ENCODE measurements at regions not wholly inside any gene's neighbourhood (a gene's known extent, or its start where the extent isn't known, plus 50 kb on each side); places are given as distances from the start of the nearest gene placed in this dataset.

- ChIA-PET POLR2A (no interaction called here), CTCF (no interaction called here)
- Mint-ChIP-seq H3K27ac (no peak overlapping the region), H3K36me3 (no peaks in the 10 kb centered on the region), H3K27me3 (ENCODE audit: low read depth) (no peaks in the 10 kb centered on the region), H3K4me1 (peaks cover 37% of the 10 kb centered on the region), H3K4me3 (no peak overlapping the region), H3K9me3 (no peaks in the 10 kb centered on the region)
- no peak for DNase-seq (ENCODE audit: low spot score)
- ATAC-seq = no peak
- TF ChIP-seq, protein P1, sequence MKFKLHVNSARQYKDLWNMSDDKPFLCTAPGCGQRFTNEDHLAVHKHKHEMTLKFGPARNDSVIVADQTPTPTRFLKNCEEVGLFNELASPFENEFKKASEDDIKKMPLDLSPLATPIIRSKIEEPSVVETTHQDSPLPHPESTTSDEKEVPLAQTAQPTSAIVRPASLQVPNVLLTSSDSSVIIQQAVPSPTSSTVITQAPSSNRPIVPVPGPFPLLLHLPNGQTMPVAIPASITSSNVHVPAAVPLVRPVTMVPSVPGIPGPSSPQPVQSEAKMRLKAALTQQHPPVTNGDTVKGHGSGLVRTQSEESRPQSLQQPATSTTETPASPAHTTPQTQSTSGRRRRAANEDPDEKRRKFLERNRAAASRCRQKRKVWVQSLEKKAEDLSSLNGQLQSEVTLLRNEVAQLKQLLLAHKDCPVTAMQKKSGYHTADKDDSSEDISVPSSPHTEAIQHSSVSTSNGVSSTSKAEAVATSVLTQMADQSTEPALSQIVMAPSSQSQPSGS (CRISPR knock-in tag; IDR thresholded peaks at IDR 0.05; ENCODE audit: borderline replicate concordance, low read depth) = no peak
- TF ChIP-seq SOX15 (CRISPR knock-in tag; IDR thresholded peaks at IDR 0.05) = no peak
- TF ChIP-seq ZNF263 (CRISPR knock-in tag; IDR thresholded peaks at IDR 0.05; ENCODE audit: low read depth) = no peak
- no peak for TF ChIP-seq USF2 (CRISPR knock-in tag; IDR thresholded peaks at IDR 0.05)
- no peak for TF ChIP-seq MAX (CRISPR knock-in tag; IDR thresholded peaks at IDR 0.05)
- TF ChIP-seq, protein P2, sequence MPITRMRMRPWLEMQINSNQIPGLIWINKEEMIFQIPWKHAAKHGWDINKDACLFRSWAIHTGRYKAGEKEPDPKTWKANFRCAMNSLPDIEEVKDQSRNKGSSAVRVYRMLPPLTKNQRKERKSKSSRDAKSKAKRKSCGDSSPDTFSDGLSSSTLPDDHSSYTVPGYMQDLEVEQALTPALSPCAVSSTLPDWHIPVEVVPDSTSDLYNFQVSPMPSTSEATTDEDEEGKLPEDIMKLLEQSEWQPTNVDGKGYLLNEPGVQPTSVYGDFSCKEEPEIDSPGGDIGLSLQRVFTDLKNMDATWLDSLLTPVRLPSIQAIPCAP (CRISPR knock-in tag; IDR thresholded peaks at IDR 0.05) = no peak
- TF ChIP-seq ZNF416 (CRISPR knock-in tag; IDR thresholded peaks at IDR 0.05) = no peak
- TF ChIP-seq TEAD4 (CRISPR knock-in tag; IDR thresholded peaks at IDR 0.05) = no peak
- no peak for TF ChIP-seq ARID4B (CRISPR knock-in tag; IDR thresholded peaks at IDR 0.05; ENCODE audit: borderline replicate concordance)
- TF ChIP-seq, protein P3, sequence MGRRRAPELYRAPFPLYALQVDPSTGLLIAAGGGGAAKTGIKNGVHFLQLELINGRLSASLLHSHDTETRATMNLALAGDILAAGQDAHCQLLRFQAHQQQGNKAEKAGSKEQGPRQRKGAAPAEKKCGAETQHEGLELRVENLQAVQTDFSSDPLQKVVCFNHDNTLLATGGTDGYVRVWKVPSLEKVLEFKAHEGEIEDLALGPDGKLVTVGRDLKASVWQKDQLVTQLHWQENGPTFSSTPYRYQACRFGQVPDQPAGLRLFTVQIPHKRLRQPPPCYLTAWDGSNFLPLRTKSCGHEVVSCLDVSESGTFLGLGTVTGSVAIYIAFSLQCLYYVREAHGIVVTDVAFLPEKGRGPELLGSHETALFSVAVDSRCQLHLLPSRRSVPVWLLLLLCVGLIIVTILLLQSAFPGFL (CRISPR knock-in tag; IDR thresholded peaks at IDR 0.05; ENCODE audit: borderline replicate concordance) = no peak
- no peak for TF ChIP-seq KAT7 (CRISPR knock-in tag; IDR thresholded peaks at IDR 0.05; ENCODE audit: borderline replicate concordance)
- no peak for TF ChIP-seq CBFB (CRISPR knock-in tag; IDR thresholded peaks at IDR 0.05; ENCODE audit: low read depth)
- TF ChIP-seq ZNF532 (CRISPR knock-in tag; IDR thresholded peaks at IDR 0.05; ENCODE audit: borderline replicate concordance) = no peak
- no peak for TF ChIP-seq JAZF1 (CRISPR knock-in tag; IDR thresholded peaks at IDR 0.05)
- TF ChIP-seq ZNF396 (CRISPR knock-in tag; IDR thresholded peaks at IDR 0.05; ENCODE audit: borderline replicate concordance) = no peak
These were observed 268.6 kb upstream of the CLINT1 start for GRCh38 chr5:158127536-158127935.

Data from WTC11 (cell line).